GM12878 (cell line): ENCODE measurements at regions not wholly inside any gene's neighbourhood (a gene's known extent, or its start where the extent isn't known, plus 50 kb on each side); places are given as distances from the start of the nearest gene placed in this dataset.

Experiments used
- ATAC-seq: fragments of 200-7000 bp; cut with Tn5 transposase; 3 replicates; pipeline ENCODE4 v1.9.1; 2020; ENCODE audit warnings: mild to moderate bottlenecking, moderate library complexity
- BruUV-seq: library from RNA; stranded (reverse); fragments of 400-500 nt; replicated peaks from 2 replicates; lab custom pipeline; 2021; lab: Mats Ljungman, UMichigan
- CTCF ChIA-PET: fragments of 300-600 bp; sonication (Branson Sonifier 250); formaldehyde crosslinking; extraction: SDS; loops from one replicate; lab custom pipeline; 2021; ENCODE audit warnings: inconsistent platforms; lab: Yijun Ruan, JAX
- POLR2A ChIA-PET: fragments of 350-600 bp; formaldehyde crosslinking; extraction: SDS; loops from one replicate; lab custom pipeline; 2021; ENCODE audit warnings: inconsistent platforms; lab: Charles Lee
- RAD21 ChIA-PET: fragments of 300-600 bp; sonication (Branson Sonifier 250); formaldehyde crosslinking; loops from one replicate; lab custom pipeline; 2023; ENCODE audit warnings: antibody characterized with exemption; ENCODE audit not compliant: unreplicated experiment; lab: Charles Lee
- SMC1A ChIA-PET: fragments of 300-600 bp; sonication (Branson Sonifier 250); formaldehyde crosslinking; loops from one replicate; lab custom pipeline; 2023; ENCODE audit not compliant: unreplicated experiment, uncharacterized antibody; lab: Charles Lee
- DNase-seq: peaks from one replicate; pipeline ENCODE4 v3.0.0-alpha.2; 2011; ENCODE audit warnings: low read depth, low spot score
- FAIRE-seq: peaks from 3 replicates; lab custom pipeline; 2011; peaks lifted over from hg19 to GRCh38; lab: Jason Lieb, UNC
- H2AFZ ChIP-seq: 2 replicates; pipeline ENCODE4 v1.6.0; 2011; ENCODE audit warnings: low read depth, low read length, control low read depth; ENCODE audit not compliant: control insufficient read depth
- H3K27ac ChIP-seq: 2 replicates; pipeline ENCODE4 v1.5.1; 2011; ENCODE audit warnings: control low read depth; ENCODE audit not compliant: control insufficient read depth, insufficient read depth
- H3K27me3 ChIP-seq, 2 experiments: replicated peaks in 1 of 2; 2 replicates each; pipeline versions ENCODE4 v1.6.0 to v1.6.1; 2011; ENCODE audit warnings: low read length in 1 of 2; ENCODE audit not compliant: control insufficient read depth in 2 of 2, insufficient read depth in 2 of 2
- H3K36me3 ChIP-seq, 2 experiments: 2 replicates each; pipeline ENCODE4 v1.5.1; 2011; ENCODE audit warnings: low read length in 1 of 2; ENCODE audit not compliant: control insufficient read depth in 2 of 2, insufficient read depth in 2 of 2
- H3K4me1 ChIP-seq: 2 replicates; pipeline ENCODE4 v1.6.1; 2011; ENCODE audit warnings: mild to moderate bottlenecking, low read length, moderate library complexity, mixed read lengths; ENCODE audit not compliant: control insufficient read depth, insufficient read depth
- H3K4me2 ChIP-seq: 2 replicates; pipeline ENCODE4 v1.6.0; 2011; ENCODE audit warnings: control low read depth; ENCODE audit not compliant: control insufficient read depth, insufficient read depth
- H3K4me3 ChIP-seq: fragments of 200-600 bp; sonication (generic); 2 replicates; pipeline ENCODE4 v1.5.1; 2016
- H3K79me2 ChIP-seq: 2 replicates; pipeline ENCODE4 v1.6.0; 2011; ENCODE audit warnings: low read length; ENCODE audit not compliant: control insufficient read depth, insufficient read depth
- H3K9ac ChIP-seq: 2 replicates; pipeline ENCODE4 v1.8.0; 2011; ENCODE audit warnings: low read length, control low read depth, mixed read lengths; ENCODE audit not compliant: control insufficient read depth, insufficient read depth
- H3K9me3 ChIP-seq: replicated peaks from 3 replicates; pipeline ENCODE4 v1.5.1; 2011; ENCODE audit warnings: mild to moderate bottlenecking, low read length; ENCODE audit not compliant: control insufficient read depth, insufficient read depth
- H4K20me1 ChIP-seq: 2 replicates; pipeline ENCODE4 v1.6.0; 2011; ENCODE audit not compliant: control insufficient read depth, insufficient read depth
- ASH2L ChIP-seq: fragments of 300-600, 200-600 bp; sonication (generic); IDR thresholded peaks from 2 replicates; pipeline ENCODE4 v1.6.1; 2017; ENCODE audit warnings: low read depth, mild to moderate bottlenecking, borderline replicate concordance
- CEBPB ChIP-seq, 2 experiments: fragments of 150-350 bp in 1 of 2; IDR thresholded peaks; 2 replicates each; pipeline ENCODE4 v1.6.1; 2012 to 2014; ENCODE audit warnings: low read depth in 2 of 2, low read length in 2 of 2, borderline replicate concordance in 1 of 2, inconsistent platforms in 1 of 2
- HCFC1 ChIP-seq: fragments of 150-350 bp; IDR thresholded peaks from 2 replicates; pipeline ENCODE4 v1.6.1; 2014; ENCODE audit warnings: low read length
- KLF5 ChIP-seq: fragments of 450-650 bp; IDR thresholded peaks from 2 replicates; pipeline ENCODE4 v1.6.1; 2014; ENCODE audit warnings: mild to moderate bottlenecking; ENCODE audit not compliant: partially characterized antibody
- MEF2A ChIP-seq: IDR thresholded peaks from 2 replicates; pipeline ENCODE4 v1.6.1; 2011; ENCODE audit warnings: low read depth, mild to moderate bottlenecking, low read length, moderate library complexity; ENCODE audit not compliant: insufficient read depth
- SMC3 ChIP-seq: IDR thresholded peaks from 2 replicates; pipeline ENCODE4 v1.6.1; 2011; ENCODE audit warnings: low read length, improper control_type of control experiment, borderline replicate concordance
- ZNF384 ChIP-seq: IDR thresholded peaks from 2 replicates; pipeline ENCODE4 v1.6.1; 2012; ENCODE audit warnings: low read depth, mild to moderate bottlenecking, low read length, improper control_type of control experiment, borderline replicate concordance
- ZZZ3 ChIP-seq: IDR thresholded peaks from 2 replicates; pipeline ENCODE4 v1.6.1; 2011; ENCODE audit warnings: low read depth; ENCODE audit not compliant: control insufficient read depth, insufficient read length
- WGBS: methylation state at CpG from one replicate; pipeline ENCODE4 v1.1.6; 2016; ENCODE audit warnings: low lambda C conversion rate; ENCODE audit not compliant: insufficient replicate concordance, insufficient coverage; ENCODE audit errors: missing lambda C conversion rate; 5-methylcytosine and 5-hydroxymethylcytosine counted together
- in situ Hi-C: fragments of 300-500 bp; cut with MboI; formaldehyde crosslinking; loops from 9 replicates; pipeline ENCODE4 v1.14.3; 2018; ENCODE audit warnings: mixed read lengths
- intact Hi-C: fragments of 100-400 bp; cut with micrococcal nuclease; formaldehyde crosslinking; loops from one replicate; pipeline ENCODE4 v1.14.2; 2022; ENCODE audit not compliant: unreplicated experiment
- TF ChIP-seq, protein P1 (sequence below): fragments of 450-650 bp; conservative IDR thresholded peaks from 2 replicates; pipeline ENCODE4 v1.6.1; 2017; ENCODE audit warnings: mild to moderate bottlenecking, moderate library complexity
- TF ChIP-seq, protein P2 (sequence below): fragments of 450-650 bp; formaldehyde crosslinking; IDR thresholded peaks from 2 replicates; pipeline ENCODE4 v1.5.0; 2022; ENCODE audit warnings: mild to moderate bottlenecking, missing genetic modification characterization
- TF ChIP-seq, protein P3 (sequence below): fragments of 450-650 bp; IDR thresholded peaks from 2 replicates; pipeline ENCODE4 v1.6.1; 2016; ENCODE audit warnings: mild to moderate bottlenecking, moderate library complexity, borderline replicate concordance

DNA sequence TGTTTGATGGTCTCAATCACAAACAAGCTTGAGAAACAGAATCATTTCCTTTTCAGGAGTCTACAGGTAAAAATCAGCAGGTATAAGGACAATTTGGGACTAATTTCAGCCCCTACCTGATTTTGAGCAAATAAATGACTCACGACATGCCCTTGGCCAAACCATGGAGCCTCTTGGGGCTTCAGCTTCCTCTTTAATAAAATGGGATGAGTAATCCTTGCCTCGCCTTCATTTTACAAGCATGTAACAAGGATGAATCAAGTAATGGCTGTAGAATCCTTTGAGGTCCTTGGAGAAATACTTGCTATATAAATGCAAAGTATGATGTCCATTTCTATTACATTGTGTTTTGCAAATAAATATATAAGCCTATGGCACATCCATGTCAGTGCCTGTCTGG, 212.8 kb upstream of the PODXL start (continued):
- no peak for TF ChIP-seq ASH2L
- TF ChIP-seq, protein P1, sequence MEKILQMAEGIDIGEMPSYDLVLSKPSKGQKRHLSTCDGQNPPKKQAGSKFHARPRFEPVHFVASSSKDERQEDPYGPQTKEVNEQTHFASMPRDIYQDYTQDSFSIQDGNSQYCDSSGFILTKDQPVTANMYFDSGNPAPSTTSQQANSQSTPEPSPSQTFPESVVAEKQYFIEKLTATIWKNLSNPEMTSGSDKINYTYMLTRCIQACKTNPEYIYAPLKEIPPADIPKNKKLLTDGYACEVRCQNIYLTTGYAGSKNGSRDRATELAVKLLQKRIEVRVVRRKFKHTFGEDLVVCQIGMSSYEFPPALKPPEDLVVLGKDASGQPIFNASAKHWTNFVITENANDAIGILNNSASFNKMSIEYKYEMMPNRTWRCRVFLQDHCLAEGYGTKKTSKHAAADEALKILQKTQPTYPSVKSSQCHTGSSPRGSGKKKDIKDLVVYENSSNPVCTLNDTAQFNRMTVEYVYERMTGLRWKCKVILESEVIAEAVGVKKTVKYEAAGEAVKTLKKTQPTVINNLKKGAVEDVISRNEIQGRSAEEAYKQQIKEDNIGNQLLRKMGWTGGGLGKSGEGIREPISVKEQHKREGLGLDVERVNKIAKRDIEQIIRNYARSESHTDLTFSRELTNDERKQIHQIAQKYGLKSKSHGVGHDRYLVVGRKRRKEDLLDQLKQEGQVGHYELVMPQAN = no peak
- TF ChIP-seq, protein P2, sequence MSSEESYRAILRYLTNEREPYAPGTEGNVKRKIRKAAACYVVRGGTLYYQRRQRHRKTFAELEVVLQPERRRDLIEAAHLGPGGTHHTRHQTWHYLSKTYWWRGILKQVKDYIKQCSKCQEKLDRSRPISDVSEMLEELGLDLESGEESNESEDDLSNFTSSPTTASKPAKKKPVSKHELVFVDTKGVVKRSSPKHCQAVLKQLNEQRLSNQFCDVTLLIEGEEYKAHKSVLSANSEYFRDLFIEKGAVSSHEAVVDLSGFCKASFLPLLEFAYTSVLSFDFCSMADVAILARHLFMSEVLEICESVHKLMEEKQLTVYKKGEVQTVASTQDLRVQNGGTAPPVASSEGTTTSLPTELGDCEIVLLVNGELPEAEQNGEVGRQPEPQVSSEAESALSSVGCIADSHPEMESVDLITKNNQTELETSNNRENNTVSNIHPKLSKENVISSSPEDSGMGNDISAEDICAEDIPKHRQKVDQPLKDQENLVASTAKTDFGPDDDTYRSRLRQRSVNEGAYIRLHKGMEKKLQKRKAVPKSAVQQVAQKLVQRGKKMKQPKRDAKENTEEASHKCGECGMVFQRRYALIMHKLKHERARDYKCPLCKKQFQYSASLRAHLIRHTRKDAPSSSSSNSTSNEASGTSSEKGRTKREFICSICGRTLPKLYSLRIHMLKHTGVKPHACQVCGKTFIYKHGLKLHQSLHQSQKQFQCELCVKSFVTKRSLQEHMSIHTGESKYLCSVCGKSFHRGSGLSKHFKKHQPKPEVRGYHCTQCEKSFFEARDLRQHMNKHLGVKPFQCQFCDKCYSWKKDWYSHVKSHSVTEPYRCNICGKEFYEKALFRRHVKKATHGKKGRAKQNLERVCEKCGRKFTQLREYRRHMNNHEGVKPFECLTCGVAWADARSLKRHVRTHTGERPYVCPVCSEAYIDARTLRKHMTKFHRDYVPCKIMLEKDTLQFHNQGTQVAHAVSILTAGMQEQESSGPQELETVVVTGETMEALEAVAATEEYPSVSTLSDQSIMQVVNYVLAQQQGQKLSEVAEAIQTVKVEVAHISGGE = no peak

DNA sequence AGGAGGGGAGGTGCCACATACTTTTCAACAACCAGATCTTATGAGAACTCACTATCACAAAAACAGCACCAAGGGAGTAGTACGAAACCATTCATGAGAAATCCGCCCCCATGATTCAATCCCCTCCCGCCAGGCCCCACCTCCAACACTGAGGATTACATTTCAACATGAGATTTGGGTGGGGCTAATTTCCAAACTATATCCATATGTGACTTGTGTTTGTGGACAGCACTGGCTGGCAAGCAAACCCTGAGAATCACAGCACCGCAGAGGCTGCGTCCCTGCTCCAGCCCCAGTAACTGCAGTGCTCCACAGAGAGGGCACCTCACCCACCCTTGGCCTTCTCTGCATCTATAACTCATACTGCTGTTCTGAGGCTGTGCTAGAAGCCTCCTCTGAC, 211.2 kb upstream of the PODXL start:
- in situ Hi-C loops = no loop called here
- ChIA-PET CTCF (no interaction called here), POLR2A (no interaction called here), RAD21 (no interaction called here), SMC1A (no interaction called here)
- FAIRE-seq (no peak), DNase-seq (no peak), ATAC-seq (no peak)
- Histone ChIP-seq H3K4me2 (no peak overlapping the region), H3K4me3 (no peak overlapping the region), H3K79me2 (no peaks in the 10 kb centered on the region), H3K36me3 (no peaks in the 10 kb centered on the region), H3K27ac (no peak overlapping the region), H3K27me3 (no peaks in the 10 kb centered on the region), H3K9ac (no peak overlapping the region), H4K20me1 (no peaks in the 10 kb centered on the region), H3K9me3 (no peaks in the 10 kb centered on the region; the same call in 2 of the 3 replicates), H2AFZ (no peak overlapping the region), H3K4me1 (no peaks in the 10 kb centered on the region)
- intact Hi-C loops = no loop called here
- BruUV-seq = no TSS peak
- WGBS = 81% methylated on average over 5 of the region's 5 CpGs
- TF ChIP-seq SMC3 = no peak
- TF ChIP-seq KLF5 = no peak
- TF ChIP-seq, protein P3, sequence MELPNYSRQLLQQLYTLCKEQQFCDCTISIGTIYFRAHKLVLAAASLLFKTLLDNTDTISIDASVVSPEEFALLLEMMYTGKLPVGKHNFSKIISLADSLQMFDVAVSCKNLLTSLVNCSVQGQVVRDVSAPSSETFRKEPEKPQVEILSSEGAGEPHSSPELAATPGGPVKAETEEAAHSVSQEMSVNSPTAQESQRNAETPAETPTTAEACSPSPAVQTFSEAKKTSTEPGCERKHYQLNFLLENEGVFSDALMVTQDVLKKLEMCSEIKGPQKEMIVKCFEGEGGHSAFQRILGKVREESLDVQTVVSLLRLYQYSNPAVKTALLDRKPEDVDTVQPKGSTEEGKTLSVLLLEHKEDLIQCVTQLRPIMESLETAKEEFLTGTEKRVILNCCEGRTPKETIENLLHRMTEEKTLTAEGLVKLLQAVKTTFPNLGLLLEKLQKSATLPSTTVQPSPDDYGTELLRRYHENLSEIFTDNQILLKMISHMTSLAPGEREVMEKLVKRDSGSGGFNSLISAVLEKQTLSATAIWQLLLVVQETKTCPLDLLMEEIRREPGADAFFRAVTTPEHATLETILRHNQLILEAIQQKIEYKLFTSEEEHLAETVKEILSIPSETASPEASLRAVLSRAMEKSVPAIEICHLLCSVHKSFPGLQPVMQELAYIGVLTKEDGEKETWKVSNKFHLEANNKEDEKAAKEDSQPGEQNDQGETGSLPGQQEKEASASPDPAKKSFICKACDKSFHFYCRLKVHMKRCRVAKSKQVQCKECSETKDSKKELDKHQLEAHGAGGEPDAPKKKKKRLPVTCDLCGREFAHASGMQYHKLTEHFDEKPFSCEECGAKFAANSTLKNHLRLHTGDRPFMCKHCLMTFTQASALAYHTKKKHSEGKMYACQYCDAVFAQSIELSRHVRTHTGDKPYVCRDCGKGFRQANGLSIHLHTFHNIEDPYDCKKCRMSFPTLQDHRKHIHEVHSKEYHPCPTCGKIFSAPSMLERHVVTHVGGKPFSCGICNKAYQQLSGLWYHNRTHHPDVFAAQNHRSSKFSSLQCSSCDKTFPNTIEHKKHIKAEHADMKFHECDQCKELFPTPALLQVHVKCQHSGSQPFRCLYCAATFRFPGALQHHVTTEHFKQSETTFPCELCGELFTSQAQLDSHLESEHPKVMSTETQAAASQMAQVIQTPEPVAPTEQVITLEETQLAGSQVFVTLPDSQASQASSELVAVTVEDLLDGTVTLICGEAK = no peak
- TF ChIP-seq ZZZ3 = no peak
- no peak for TF ChIP-seq HCFC1
- no peak for TF ChIP-seq CEBPB (IDR thresholded peaks at IDR 0.05; ENCODE audit: borderline replicate concordance in 1 of 2, low read depth in 2 of 2, low read length in 2 of 2)
- no peak for TF ChIP-seq ZNF384
- TF ChIP-seq, protein P1 = no peak
- TF ChIP-seq MEF2A = no peak
